H1 (cell line): ENCODE measurements at regions not wholly inside any gene's neighbourhood (a gene's known extent, or its start where the extent isn't known, plus 50 kb on each side); places are given as distances from the start of the nearest gene placed in this dataset.

Source experiments
- CTCF ChIA-PET: fragments of 300-600 bp; sonication (Branson Sonifier 250); formaldehyde crosslinking; loops from one replicate; lab custom pipeline; 2021; ENCODE audit not compliant: partially characterized antibody; lab: Charles Lee
- POLR2A ChIA-PET: fragments of 300-600 bp; sonication (Branson Sonifier 250); formaldehyde crosslinking; loops from one replicate; lab custom pipeline; 2021; ENCODE audit warnings: inconsistent platforms; ENCODE audit not compliant: partially characterized antibody; lab: Charles Lee
- DNase-seq, 2 experiments: peaks; one replicate each; pipeline versions ENCODE4 v3.0.0 to v3.0.0-alpha.2; 2010 to 2022; ENCODE audit warnings: low spot score in 2 of 2, low read depth in 1 of 2, mixed read lengths in 1 of 2
- FAIRE-seq: peaks from 2 replicates; lab custom pipeline; 2011; peaks lifted over from hg19 to GRCh38; lab: Jason Lieb, UNC
- H2AFZ ChIP-seq: 2 replicates; pipeline ENCODE4 v1.8.1; 2012; ENCODE audit warnings: low read length, inconsistent platforms
- H2AK5ac ChIP-seq: 2 replicates; pipeline ENCODE4 v1.6.1; 2013; ENCODE audit warnings: low read depth, low read length
- H2BK120ac ChIP-seq: replicated peaks from 2 replicates; pipeline ENCODE3; 2013; ENCODE audit warnings: low read depth, low read length, inconsistent platforms
- H2BK12ac ChIP-seq: 2 replicates; pipeline ENCODE4 v1.6.1; 2013; ENCODE audit warnings: low read depth, low read length
- H2BK15ac ChIP-seq: 2 replicates; pipeline ENCODE4 v1.6.1; 2013; ENCODE audit warnings: low read length
- H2BK20ac ChIP-seq: 2 replicates; pipeline ENCODE4 v1.6.1; 2013; ENCODE audit warnings: low read length
- H2BK5ac ChIP-seq: 2 replicates; pipeline ENCODE4 v1.6.1; 2013; ENCODE audit warnings: low read depth, low read length
- H3K14ac ChIP-seq: 2 replicates; pipeline ENCODE4 v1.6.1; 2013; ENCODE audit warnings: inconsistent platforms; ENCODE audit not compliant: insufficient read length
- H3K18ac ChIP-seq: 2 replicates; pipeline ENCODE4 v1.6.1; 2013; ENCODE audit warnings: low read length; ENCODE audit errors: extremely low read depth
- H3K23ac ChIP-seq: 2 replicates; pipeline ENCODE4 v1.6.1; 2013; ENCODE audit warnings: inconsistent platforms; ENCODE audit not compliant: insufficient read length
- H3K23me2 ChIP-seq: 2 replicates; pipeline ENCODE4 v1.6.1; 2013; ENCODE audit warnings: low read depth, low read length
- H3K27ac ChIP-seq: 2 replicates; pipeline ENCODE4 v1.6.1; 2011; ENCODE audit warnings: low read depth, low read length, inconsistent platforms
- H3K27me3 ChIP-seq, 4 experiments: replicated peaks in 1 of 4; 1 replicate in 1 of 4; 2 replicates in 3 of 4; pipeline versions ENCODE4 v1.6.1 to v1.8.1; 2011 to 2013; ENCODE audit warnings: low read length in 3 of 4, mild to moderate bottlenecking in 3 of 4, inconsistent platforms in 2 of 4, mixed read lengths in 2 of 4, moderate library complexity in 1 of 4; ENCODE audit not compliant: control insufficient read depth in 3 of 4, insufficient read depth in 3 of 4; ENCODE audit errors: extremely low read depth in 1 of 4
- H3K36me3 ChIP-seq, 4 experiments: 2 replicates each; pipeline versions ENCODE4 v1.6.1 to v1.8.1; 2011 to 2013; ENCODE audit warnings: mild to moderate bottlenecking in 4 of 4, low read length in 3 of 4, moderate library complexity in 2 of 4, control low read depth in 1 of 4, inconsistent platforms in 1 of 4; ENCODE audit not compliant: insufficient read depth in 4 of 4, control insufficient read depth in 2 of 4
- H3K4ac ChIP-seq: replicated peaks from 2 replicates; pipeline ENCODE3; 2013; ENCODE audit warnings: low read length, low read depth, mixed read lengths, inconsistent platforms; ENCODE audit not compliant: insufficient read length
- H3K4me1 ChIP-seq, 4 experiments: replicated peaks in 1 of 4; 1 replicate in 1 of 4; 2 replicates in 3 of 4; pipeline versions ENCODE4 v1.6.1 to v1.8.1; 2011 to 2013; ENCODE audit warnings: low read length in 3 of 4, inconsistent platforms in 2 of 4, mixed read lengths in 1 of 4; ENCODE audit not compliant: insufficient read depth in 4 of 4, control insufficient read depth in 3 of 4
- H3K4me2 ChIP-seq, 2 experiments: 2 replicates each; pipeline versions ENCODE4 v1.6.1 to v1.8.1; 2011 to 2013; ENCODE audit warnings: low read depth in 2 of 2, low read length in 2 of 2, control low read depth in 1 of 2, inconsistent platforms in 1 of 2, mild to moderate bottlenecking in 1 of 2; ENCODE audit not compliant: insufficient read depth in 1 of 2
- H3K4me3 ChIP-seq, 4 experiments: fragments of 200-600, 300-600 bp in 1 of 4; sonication (generic), shearing (Covaris generic), sonication (Bioruptor Twin) in 1 of 4; 2 replicates each; pipeline versions ENCODE4 v1.5.1 to v1.8.1; 2011 to 2016; ENCODE audit warnings: low read length in 4 of 4, low read depth in 3 of 4, control low read depth in 2 of 4, inconsistent platforms in 2 of 4, mild to moderate bottlenecking in 2 of 4, mixed read lengths in 1 of 4, moderate library complexity in 1 of 4; ENCODE audit not compliant: insufficient read depth in 2 of 4; ENCODE audit errors: extremely low read depth in 1 of 4
- H3K56ac ChIP-seq: replicated peaks from 2 replicates; pipeline ENCODE3; 2013; ENCODE audit warnings: low read depth, mild to moderate bottlenecking, mixed read lengths, low read length, inconsistent platforms; ENCODE audit not compliant: insufficient read length
- H3K79me1 ChIP-seq: 2 replicates; pipeline ENCODE4 v1.6.1; 2013; ENCODE audit warnings: low read depth, low read length, control low read depth
- H3K79me2 ChIP-seq, 2 experiments: 2 replicates each; pipeline versions ENCODE4 v1.6.1 to v1.8.1; 2012 to 2013; ENCODE audit warnings: low read length in 2 of 2, mild to moderate bottlenecking in 2 of 2, inconsistent platforms in 1 of 2; ENCODE audit not compliant: insufficient read depth in 2 of 2, control insufficient read depth in 1 of 2
- H3K9ac ChIP-seq, 4 experiments: replicated peaks in 1 of 4; 1 replicate in 1 of 4; 2 replicates in 3 of 4; pipeline versions ENCODE4 v1.6.1 to v1.8.1; 2011 to 2013; ENCODE audit warnings: low read depth in 3 of 4, low read length in 3 of 4, control low read depth in 2 of 4, mild to moderate bottlenecking in 2 of 4, moderate library complexity in 2 of 4, inconsistent platforms in 1 of 4; ENCODE audit errors: extremely low read depth in 1 of 4
- H3K9me3 ChIP-seq, 2 experiments: 2 replicates each; pipeline versions ENCODE4 v1.6.1 to v1.8.1; 2012 to 2013; ENCODE audit warnings: mild to moderate bottlenecking in 2 of 2, moderate library complexity in 2 of 2, control low read depth in 1 of 2, inconsistent platforms in 1 of 2, low read depth in 1 of 2, low read length in 1 of 2, mixed read lengths in 1 of 2; ENCODE audit not compliant: insufficient read depth in 2 of 2
- H4K20me1 ChIP-seq, 2 experiments: replicated peaks in 1 of 2; 2 replicates each; pipeline versions ENCODE3 to v1.8.1; 2011 to 2013; ENCODE audit warnings: inconsistent platforms in 2 of 2, low read length in 2 of 2, mild to moderate bottlenecking in 1 of 2; ENCODE audit not compliant: insufficient read depth in 2 of 2, control insufficient read depth in 1 of 2
- H4K5ac ChIP-seq: 2 replicates; pipeline ENCODE4 v1.6.1; 2013; ENCODE audit warnings: low read length, low read depth, mixed read lengths, inconsistent platforms; ENCODE audit not compliant: insufficient read length
- H4K8ac ChIP-seq: 2 replicates; pipeline ENCODE4 v1.8.0; 2013; ENCODE audit warnings: mild to moderate bottlenecking, moderate library complexity, low read length, inconsistent platforms; ENCODE audit not compliant: insufficient read depth; ENCODE audit errors: extremely low read depth
- H4K91ac ChIP-seq: replicated peaks from 2 replicates; pipeline ENCODE3; 2013; ENCODE audit warnings: low read length, mixed read lengths, inconsistent platforms; ENCODE audit not compliant: insufficient read length
- CBX5 ChIP-seq: fragments of 300-800, 300-1000 bp; sonication (generic); IDR thresholded peaks from 2 replicates; pipeline ENCODE4 v1.7.1; 2016; ENCODE audit warnings: antibody characterized with exemption, low read length, low read depth
- CEBPB ChIP-seq: IDR thresholded peaks from 2 replicates; pipeline ENCODE4 v1.6.1; 2012; ENCODE audit warnings: low read depth, low read length
- CHD1 ChIP-seq: IDR thresholded peaks from 2 replicates; pipeline ENCODE4 v1.6.1; 2012; ENCODE audit warnings: low read depth, low read length, improper control_type of control experiment
- CREB1 ChIP-seq: IDR thresholded peaks from 2 replicates; pipeline ENCODE4 v1.6.1; 2012; ENCODE audit warnings: inconsistent platforms
- FOSL1 ChIP-seq: IDR thresholded peaks from 2 replicates; pipeline ENCODE4 v1.6.1; 2011; ENCODE audit warnings: mild to moderate bottlenecking, low read depth, low read length, moderate library complexity; ENCODE audit not compliant: insufficient read depth
- NRF1 ChIP-seq: IDR thresholded peaks from 2 replicates; pipeline ENCODE4 v1.6.1; 2011; ENCODE audit warnings: mild to moderate bottlenecking, low read depth, low read length, improper control_type of control experiment
- RAD21 ChIP-seq, 2 experiments: IDR thresholded peaks in 1 of 2; conservative IDR thresholded peaks in 1 of 2; 2 replicates each; pipeline ENCODE4 v1.6.1; 2011; ENCODE audit warnings: low read depth in 2 of 2, low read length in 2 of 2, improper control_type of control experiment in 1 of 2, inconsistent platforms in 1 of 2, mild to moderate bottlenecking in 1 of 2, moderate library complexity in 1 of 2
- SAP30 ChIP-seq: fragments of 300-600 bp; sonication (generic); IDR thresholded peaks from 2 replicates; pipeline ENCODE4 v1.7.1; 2012; ENCODE audit warnings: low read length, moderate library complexity, mild to moderate bottlenecking, inconsistent platforms; ENCODE audit not compliant: insufficient read depth, insufficient replicate concordance
- TAF7 ChIP-seq: optimal IDR thresholded peaks from 2 replicates; pipeline ENCODE3; 2011; ENCODE audit warnings: low read depth, mild to moderate bottlenecking, inconsistent platforms, low read length, moderate library complexity, borderline replicate concordance
- ZNF274 ChIP-seq: IDR thresholded peaks from 2 replicates; pipeline ENCODE4 v1.7.0; 2012; ENCODE audit warnings: low read length, borderline replicate concordance; ENCODE audit errors: extremely low read depth
- WGBS, 2 experiments: shearing (Covaris generic) in 1 of 2; methylation state at CpG; one replicate each; pipeline versions ENCODE4 v1.1.6 to v1.1.7; 2013 to 2015; ENCODE audit warnings: low lambda C conversion rate in 2 of 2, mixed read lengths in 2 of 2, inconsistent platforms in 1 of 2, low coverage in 1 of 2, missing lambda C conversion rate in 1 of 2; ENCODE audit not compliant: insufficient replicate concordance in 2 of 2, insufficient coverage in 1 of 2, insufficient read length in 1 of 2; ENCODE audit errors: extremely low coverage in 1 of 2, missing lambda C conversion rate in 1 of 2; 5-methylcytosine and 5-hydroxymethylcytosine counted together

- 93% methylated on average over 3 of the region's 3 CpGs; no CpG with 5 or more reads in 1 of the 2 experiments for WGBS, 2 experiments
- Histone ChIP-seq H3K36me3 (no peaks in the 10 kb centered on the region), H3K4me3 (no peak overlapping the region), H2BK12ac (no peak overlapping the region), H4K8ac (no peak overlapping the region), H3K9me3 (no peaks in the 10 kb centered on the region), H2AK5ac (no peak overlapping the region), H2BK120ac (no peak overlapping the region), H3K9ac (no peak overlapping the region), H4K20me1 (no peaks in the 10 kb centered on the region), H3K79me1 (no peaks in the 10 kb centered on the region), H3K23me2 (no peaks in the 10 kb centered on the region), H3K18ac (no peak overlapping the region), H3K4me1 (peaks cover 0 to 2% (median 0%) of the 10 kb centered on the region in 4 experiments; a peak in 1 of 7 replicates), H3K27me3 (no peaks in the 10 kb centered on the region), H3K4ac (no peak overlapping the region), H3K14ac (no peak overlapping the region), H4K5ac (no peak overlapping the region), H2BK20ac (no peak overlapping the region), H4K91ac (no peak overlapping the region), H3K4me2 (no peak overlapping the region), H3K23ac (no peak overlapping the region), H2AFZ (no peak overlapping the region), H3K79me2 (no peaks in the 10 kb centered on the region), H2BK15ac (no peak overlapping the region), H2BK5ac (no peak overlapping the region), H3K56ac (no peak overlapping the region), H3K27ac (no peak overlapping the region)
- ChIA-PET POLR2A (no interaction called here), CTCF (interaction anchor here (1.3 kb wide), 1 partner anchor 67 kb away, joined by 4 read pairs; no protein-coding TSS in a partner anchor)
- DNase-seq = no peak
- TF ChIP-seq FOSL1 (no peak), SAP30 (no peak), CHD1 (no peak), CREB1 (no peak), CEBPB (no peak), RAD21 (IDR thresholded peaks at IDR 0.05 in 1 of 2, conservative IDR thresholded peaks at IDR 0.05 in 1 of 2; ENCODE audit: low read depth in 2 of 2, low read length in 2 of 2) (no peak), TAF7 (no peak), CBX5 (no peak), ZNF274 (no peak), NRF1 (no peak)
- no peak for FAIRE-seq
Measured at GRCh38 chr13:61833228-61833627, 417.6 kb upstream of the PCDH20 start.
